HEK293 (cell line): ENCODE measurements at regions not wholly inside any gene's neighbourhood (a gene's known extent, or its start where the extent isn't known, plus 50 kb on each side); places are given as distances from the start of the nearest gene placed in this dataset.

ENCODE experiments used
- PRDM1 ChIP-seq: fragments of 450-650 bp; formaldehyde crosslinking; IDR thresholded peaks from 2 replicates; pipeline ENCODE4; 2016; ENCODE audit warnings: missing biosample characterization, missing genetic modification characterization
- TSHZ1 ChIP-seq: fragments of 450-650 bp; formaldehyde crosslinking; IDR thresholded peaks from 2 replicates; pipeline ENCODE4 v1.5.1; 2016; ENCODE audit warnings: missing biosample characterization, missing genetic modification characterization, borderline replicate concordance
- ZBTB1 ChIP-seq: fragments of 450-650 bp; formaldehyde crosslinking; IDR thresholded peaks from 2 replicates; pipeline ENCODE4 v1.5.1; 2016; ENCODE audit warnings: missing biosample characterization, missing genetic modification characterization
- ZNF239 ChIP-seq: fragments of 450-650 bp; formaldehyde crosslinking; IDR thresholded peaks from 2 replicates; pipeline ENCODE4 v1.5.1; 2016; ENCODE audit warnings: missing biosample characterization, missing genetic modification characterization
- ZNF335 ChIP-seq: fragments of 450-650 bp; formaldehyde crosslinking; conservative IDR thresholded peaks from 2 replicates; pipeline ENCODE4 v1.5.1; 2016; ENCODE audit warnings: missing biosample characterization, missing genetic modification characterization
- ZNF341 ChIP-seq: fragments of 450-650 bp; formaldehyde crosslinking; IDR thresholded peaks from 2 replicates; pipeline ENCODE4; 2016; ENCODE audit warnings: low read depth, missing biosample characterization, missing genetic modification characterization
- ZNF501 ChIP-seq: fragments of 450-650 bp; formaldehyde crosslinking; IDR thresholded peaks from 2 replicates; pipeline ENCODE4 v1.5.1; 2016; ENCODE audit warnings: missing biosample characterization, missing genetic modification characterization
- ZNF529 ChIP-seq: fragments of 450-650 bp; formaldehyde crosslinking; IDR thresholded peaks from 2 replicates; pipeline ENCODE4 v1.5.1; 2017; ENCODE audit warnings: missing genetic modification characterization, missing biosample characterization; ENCODE audit not compliant: insufficient replicate concordance
- ZNF558 ChIP-seq: fragments of 450-650 bp; formaldehyde crosslinking; IDR thresholded peaks from 2 replicates; pipeline ENCODE4 v1.5.1; 2016; ENCODE audit warnings: missing biosample characterization, missing genetic modification characterization
- TF ChIP-seq, protein P1 (sequence below): fragments of 450-650 bp; formaldehyde crosslinking; IDR thresholded peaks from 2 replicates; pipeline ENCODE4 v1.5.1; 2016; ENCODE audit warnings: missing biosample characterization, missing genetic modification characterization

DNA sequence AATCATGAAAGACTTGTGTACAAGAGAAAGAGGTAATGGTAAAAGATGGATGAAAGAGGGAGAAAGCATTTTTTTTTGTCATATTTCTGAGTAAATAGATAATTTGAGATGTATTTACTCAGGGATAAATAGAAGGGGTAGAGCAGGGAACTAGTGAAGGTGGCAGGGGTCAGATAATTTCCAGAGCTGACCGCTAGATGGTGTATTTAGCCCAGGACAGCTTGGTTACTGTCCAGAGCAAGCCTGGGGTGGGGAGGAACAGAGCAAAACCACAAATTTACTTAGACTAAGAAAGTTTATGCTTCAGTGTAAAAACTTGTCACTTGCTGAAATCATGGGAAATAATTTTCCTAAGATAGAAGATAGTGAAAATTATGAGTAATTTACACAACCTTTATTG is 91.5 kb downstream of the XCL2 start:
- no peak for TF ChIP-seq ZBTB1 (tag by site-specific recombination)
- TF ChIP-seq ZNF239 (tag by site-specific recombination), result no peak
- TF ChIP-seq, protein P1, sequence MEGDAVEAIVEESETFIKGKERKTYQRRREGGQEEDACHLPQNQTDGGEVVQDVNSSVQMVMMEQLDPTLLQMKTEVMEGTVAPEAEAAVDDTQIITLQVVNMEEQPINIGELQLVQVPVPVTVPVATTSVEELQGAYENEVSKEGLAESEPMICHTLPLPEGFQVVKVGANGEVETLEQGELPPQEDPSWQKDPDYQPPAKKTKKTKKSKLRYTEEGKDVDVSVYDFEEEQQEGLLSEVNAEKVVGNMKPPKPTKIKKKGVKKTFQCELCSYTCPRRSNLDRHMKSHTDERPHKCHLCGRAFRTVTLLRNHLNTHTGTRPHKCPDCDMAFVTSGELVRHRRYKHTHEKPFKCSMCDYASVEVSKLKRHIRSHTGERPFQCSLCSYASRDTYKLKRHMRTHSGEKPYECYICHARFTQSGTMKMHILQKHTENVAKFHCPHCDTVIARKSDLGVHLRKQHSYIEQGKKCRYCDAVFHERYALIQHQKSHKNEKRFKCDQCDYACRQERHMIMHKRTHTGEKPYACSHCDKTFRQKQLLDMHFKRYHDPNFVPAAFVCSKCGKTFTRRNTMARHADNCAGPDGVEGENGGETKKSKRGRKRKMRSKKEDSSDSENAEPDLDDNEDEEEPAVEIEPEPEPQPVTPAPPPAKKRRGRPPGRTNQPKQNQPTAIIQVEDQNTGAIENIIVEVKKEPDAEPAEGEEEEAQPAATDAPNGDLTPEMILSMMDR (tag by site-specific recombination), result no peak
- no peak for TF ChIP-seq ZNF341 (tag by site-specific recombination)
- no peak for TF ChIP-seq PRDM1 (tag by site-specific recombination)
- no peak for TF ChIP-seq ZNF501 (tag by site-specific recombination)
- TF ChIP-seq ZNF335 (tag by site-specific recombination), result no peak
- TF ChIP-seq ZNF558 (tag by site-specific recombination), result no peak
- no peak for TF ChIP-seq TSHZ1 (tag by site-specific recombination)
- no peak for TF ChIP-seq ZNF529 (tag by site-specific recombination)
